GM23248 (cell line): ENCODE measurements at regions not wholly inside any gene's neighbourhood (a gene's known extent, or its start where the extent isn't known, plus 50 kb on each side); places are given as distances from the start of the nearest gene placed in this dataset.

ENCODE experiments used
- EZH2 ChIP-seq: fragments of 200-600 bp; sonication (generic); IDR thresholded peaks from 2 replicates; pipeline ENCODE4 v1.6.1; 2018; ENCODE audit warnings: antibody characterized with exemption, mild to moderate bottlenecking; ENCODE audit not compliant: insufficient read depth, poor library complexity, severe bottlenecking
- EZH2phosphoT487 ChIP-seq: fragments of 200-600 bp; sonication (generic); IDR thresholded peaks from 2 replicates; pipeline ENCODE4 v1.6.1; 2018; ENCODE audit warnings: antibody characterized with exemption, moderate library complexity, mild to moderate bottlenecking, low read depth; ENCODE audit not compliant: insufficient read depth

DNA sequence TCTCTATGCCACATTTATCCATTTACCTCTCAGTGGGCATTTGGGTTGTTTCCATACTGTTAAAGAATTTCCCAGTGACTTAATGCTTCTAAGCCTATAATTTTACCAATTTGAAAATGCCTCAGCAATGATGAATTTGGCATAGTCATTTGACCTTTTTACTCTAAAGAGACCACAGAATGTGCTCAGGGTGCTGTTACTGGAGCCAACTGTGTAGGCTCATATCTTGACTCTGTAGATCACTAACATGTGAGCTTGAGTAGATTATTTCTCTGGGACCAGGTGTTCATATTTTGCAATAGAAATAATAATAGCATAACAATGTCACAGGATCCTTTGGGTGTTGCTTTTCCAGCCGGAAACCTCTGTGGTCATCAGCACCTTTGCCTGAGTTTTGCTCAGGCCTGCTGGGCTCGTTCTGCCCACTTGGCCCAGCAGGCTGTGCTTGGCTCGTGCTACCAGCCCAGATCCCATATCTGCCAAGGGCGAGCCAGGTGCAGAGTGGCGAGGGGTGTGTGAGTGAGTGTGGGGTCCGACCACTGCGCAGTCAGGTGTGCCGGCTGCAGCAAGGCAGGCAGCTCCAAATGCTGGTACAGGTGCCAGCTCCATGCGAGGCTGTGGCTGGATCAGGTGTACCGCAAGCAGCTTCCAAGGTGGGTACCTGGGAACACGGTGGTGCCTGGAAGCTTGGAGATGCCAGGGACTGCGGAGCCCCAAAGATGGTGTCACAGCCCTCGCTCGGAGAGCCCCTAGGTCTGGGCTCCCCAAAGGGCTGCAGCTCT, 70.6 kb upstream of the ANK2 start:
- TF ChIP-seq EZH2 (no peak), EZH2phosphoT487 (no peak)
